GM19455 (cell line): ENCODE measurements at regions not wholly inside any gene's neighbourhood (a gene's known extent, or its start where the extent isn't known, plus 50 kb on each side); places are given as distances from the start of the nearest gene placed in this dataset.

ENCODE experiments used
- ATAC-seq: cut with Tn5 transposase; IDR thresholded peaks from one replicate; pipeline ENCODE4 v1.9.1; 2021; ENCODE audit not compliant: unreplicated experiment

DNA sequence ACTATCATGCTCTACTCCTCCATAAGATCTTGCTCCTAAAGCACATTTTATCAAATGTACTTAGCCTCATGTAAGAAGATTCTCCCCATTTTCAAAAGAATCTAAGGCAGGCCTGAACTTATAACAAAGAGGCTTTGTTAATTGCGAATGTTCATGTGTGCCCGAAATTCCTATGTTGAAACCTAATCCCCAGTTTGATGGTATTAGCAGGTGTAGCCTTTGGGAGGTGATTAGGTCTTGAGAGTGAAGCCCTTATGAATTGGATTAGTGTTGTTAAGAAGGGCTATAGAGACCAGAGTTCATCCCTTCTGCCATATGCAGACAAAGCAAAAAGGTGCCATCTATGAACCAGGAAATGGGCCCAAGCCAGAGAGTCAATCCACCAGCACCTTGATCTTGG lies 234.5 kb downstream of the PAX3 start:
- no peak for ATAC-seq

GRCh38 chr2:222058819-222059445 lies 239.9 kb downstream of the PAX3 start:
- no peak for ATAC-seq

DNA sequence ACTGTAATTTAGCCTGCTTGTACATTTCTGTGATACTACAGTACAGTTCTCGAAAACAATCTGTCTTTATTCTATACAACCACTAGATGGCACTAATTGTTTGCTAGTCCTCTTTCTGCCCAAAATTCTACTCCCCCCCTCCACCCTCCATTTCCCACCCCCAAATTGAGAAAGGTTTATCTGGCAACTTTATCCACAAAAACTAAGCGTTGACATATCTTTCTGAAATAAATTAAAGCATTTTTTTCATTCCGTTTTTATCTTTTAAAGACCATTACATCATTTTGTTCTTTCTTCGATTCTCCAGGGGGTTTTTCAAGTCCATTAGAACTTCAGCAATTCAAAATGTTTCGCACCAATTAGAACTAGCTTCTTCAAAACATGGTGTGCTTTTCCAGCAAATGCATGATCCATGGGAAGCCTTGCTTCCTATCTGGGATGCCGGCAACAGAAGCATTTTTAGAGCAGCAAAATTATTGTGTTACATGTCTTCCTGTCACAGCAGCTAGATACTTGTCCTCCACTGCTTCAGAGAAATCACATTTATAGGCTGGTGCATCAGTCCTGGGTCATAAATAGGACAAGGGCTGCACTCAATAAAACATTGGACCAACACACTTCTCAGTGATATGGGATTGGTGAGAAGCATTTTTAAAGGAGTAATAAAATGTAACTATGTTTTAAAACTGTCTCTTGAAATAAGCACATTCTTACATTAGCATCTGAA lies 241.3 kb downstream of the PAX3 start:
- no peak for ATAC-seq

DNA sequence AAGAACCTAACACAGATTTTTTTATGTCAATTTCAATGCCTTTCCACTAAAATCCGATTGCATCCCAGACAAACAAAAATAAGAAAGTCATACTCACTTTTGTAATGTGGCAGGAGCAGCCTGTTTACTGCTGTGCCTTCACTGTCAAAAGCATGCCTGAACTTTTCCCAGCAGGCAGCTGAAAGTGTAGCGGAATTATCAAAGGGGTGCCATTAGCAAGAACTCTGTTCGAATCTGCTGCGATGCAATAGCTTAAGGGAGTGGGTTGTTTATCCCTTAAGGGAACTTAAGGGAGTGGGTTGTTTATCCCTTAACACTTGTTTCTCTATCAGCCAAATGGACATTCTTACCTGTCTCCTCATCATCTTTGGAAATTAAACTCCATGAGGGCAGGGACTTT lies 243.5 kb downstream of the PAX3 start:
- no peak for ATAC-seq

DNA sequence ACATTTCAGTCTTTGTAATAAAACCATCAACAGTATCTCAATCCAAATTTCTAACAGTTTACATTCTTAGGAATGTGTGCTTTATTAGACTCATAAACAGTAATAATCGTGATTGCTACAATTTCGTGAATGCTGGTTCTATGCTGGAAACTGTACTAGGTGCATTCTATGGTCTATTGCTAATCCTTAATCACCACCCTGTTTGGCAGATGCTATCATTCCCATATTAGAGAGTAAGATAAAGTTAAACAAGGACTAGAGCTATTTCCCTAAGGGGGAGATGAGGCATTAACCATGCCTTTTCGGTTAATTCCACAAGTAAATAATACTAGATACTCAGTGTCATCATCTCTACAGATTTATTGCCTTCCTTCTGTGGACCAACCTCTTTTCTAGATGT lies 244.0 kb downstream of the PAX3 start:
- ATAC-seq: no peak

GRCh38 chr2:222052934-222053367 lies 245.8 kb downstream of the PAX3 start:
- peak; percentile 54 for ATAC-seq

DNA sequence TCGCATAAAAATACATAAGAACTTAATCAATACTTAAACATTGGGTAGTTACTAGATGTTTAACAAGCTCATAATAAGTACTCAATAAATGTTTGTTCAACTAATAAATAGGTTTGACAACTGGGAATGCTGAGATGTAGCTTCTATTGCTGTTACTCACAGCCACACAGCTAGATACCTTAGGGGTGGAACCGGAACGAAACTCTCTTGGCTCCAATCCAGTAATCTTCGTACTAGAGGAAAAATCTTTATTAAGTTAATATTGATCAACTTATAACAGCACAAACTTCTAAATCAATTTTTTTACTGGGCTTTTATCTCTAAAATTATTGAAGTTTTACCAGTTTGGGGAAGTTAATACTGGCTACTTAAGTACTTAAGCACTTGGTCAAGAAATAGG lies 247.8 kb downstream of the PAX3 start:
- no peak for ATAC-seq

- ATAC-seq: no peak
Observed at GRCh38 chr2:222049946-222050345, 248.9 kb downstream of the PAX3 start.

DNA sequence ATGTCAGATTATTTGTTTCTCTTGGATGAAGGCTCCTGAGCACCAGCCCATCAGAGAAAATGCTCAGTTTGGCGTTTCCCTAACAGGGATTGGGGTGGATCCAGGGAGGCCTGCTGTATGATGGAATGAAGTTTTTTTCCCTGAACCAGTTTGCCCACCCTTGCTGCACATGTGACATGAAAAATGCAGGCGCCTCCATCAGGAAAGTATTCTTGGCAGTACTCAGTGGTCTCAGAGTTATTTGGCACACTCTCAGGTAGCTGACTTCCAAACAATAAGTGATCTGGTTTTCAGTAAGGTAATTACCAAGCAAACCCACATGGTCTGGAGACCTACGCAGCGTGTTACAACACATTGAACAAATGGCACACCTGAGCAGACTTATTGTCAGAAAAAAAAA lies 254.9 kb downstream of the PAX3 start:
- ATAC-seq: no peak

- ATAC-seq: no peak
Observed at GRCh38 chr2:222042666-222043065, 256.1 kb downstream of the PAX3 start.

DNA sequence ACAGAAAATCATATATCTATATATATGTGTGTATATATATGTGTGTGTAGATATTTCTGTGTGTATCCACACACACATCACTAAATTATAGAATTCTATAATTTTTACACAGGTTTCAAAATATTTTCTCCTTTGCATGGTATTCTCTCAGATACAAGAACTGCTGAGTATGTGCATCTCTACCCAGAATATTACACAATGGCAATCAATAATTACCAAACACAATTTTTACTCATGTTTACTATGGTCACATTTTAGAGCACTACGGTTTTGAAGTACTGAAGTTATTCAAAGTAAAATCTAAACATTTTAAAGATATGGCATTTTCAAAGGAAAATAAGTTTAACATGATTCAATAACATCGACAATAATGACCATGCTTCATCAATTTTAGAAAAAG lies 258.5 kb downstream of the PAX3 start:
- no peak for ATAC-seq

GRCh38 chr2:222039821-222040220 lies 259.0 kb downstream of the PAX3 start:
- no peak for ATAC-seq

- no peak for ATAC-seq
Observed at GRCh38 chr2:222038067-222038802, 260.6 kb downstream of the PAX3 start.

- ATAC-seq: no peak
Observed at GRCh38 chr2:222037211-222037610, 261.6 kb downstream of the PAX3 start.

DNA sequence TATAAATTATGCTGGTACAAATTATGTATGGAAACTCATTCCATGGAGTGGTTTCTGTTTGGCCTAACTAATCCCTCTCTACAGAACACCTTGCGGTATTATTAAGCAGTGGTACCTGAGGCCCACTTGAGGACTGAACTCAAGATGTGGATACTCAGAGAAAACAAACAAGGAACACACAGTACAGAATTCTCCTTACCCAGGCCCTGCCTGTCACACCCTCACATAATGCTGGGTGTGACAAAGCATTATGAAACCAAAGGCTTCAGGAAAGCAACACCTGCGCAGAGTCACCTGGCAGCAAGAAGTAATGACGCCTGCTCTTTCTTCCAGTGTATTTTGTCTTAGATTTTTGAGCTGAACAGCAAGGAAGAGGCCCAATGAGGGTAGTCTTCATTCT lies 264.7 kb downstream of the PAX3 start:
- no peak for ATAC-seq

- ATAC-seq: no peak
Observed at GRCh38 chr2:222033541-222033940, 265.3 kb downstream of the PAX3 start.

DNA sequence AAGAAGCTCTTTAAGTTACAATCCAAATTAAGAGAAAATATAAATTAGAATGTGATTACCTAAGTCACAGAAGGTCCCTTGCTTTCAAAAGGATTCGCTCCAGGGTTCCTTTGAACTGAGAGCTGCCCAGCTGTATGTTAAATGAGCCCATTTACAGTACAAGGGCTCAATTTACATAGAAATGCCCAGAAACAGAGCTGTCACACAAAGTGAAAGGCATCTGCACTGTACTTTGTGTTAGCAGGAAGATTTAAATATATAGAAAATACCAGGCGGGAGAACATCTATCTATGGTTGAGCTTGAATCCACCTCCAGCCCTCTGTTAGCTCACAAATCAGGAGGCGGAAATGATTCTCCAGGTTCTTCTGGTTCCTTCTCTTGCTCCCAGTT lies 272.9 kb downstream of the PAX3 start:
- no peak for ATAC-seq

GRCh38 chr2:222024932-222025880 lies 273.6 kb downstream of the PAX3 start:
- no peak for ATAC-seq

DNA sequence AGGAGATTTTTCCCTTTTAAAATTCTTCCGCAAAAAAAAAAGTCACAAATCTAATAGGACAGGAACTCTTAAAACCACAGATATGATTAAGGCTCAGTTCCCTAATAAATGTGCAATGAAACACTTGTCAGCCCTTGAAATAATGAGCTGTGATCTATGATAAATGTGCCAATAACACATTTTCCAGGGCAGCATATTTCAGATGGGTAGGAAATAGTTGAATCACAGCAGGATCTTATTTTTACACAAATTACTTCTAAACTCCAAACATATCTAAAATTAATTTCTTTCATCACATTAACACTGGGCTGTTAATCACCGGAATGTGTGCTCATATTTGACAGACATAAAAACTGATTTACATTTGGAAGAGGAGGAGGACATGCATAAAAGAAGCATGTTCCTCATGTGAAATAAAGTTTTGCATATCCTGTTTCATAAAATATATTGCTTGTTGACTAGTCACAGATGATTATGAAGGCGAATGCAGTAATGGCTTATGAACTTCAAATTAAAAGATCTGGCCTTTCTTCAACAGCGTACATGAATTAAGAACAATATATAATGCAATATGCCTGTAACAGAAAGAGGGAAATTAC lies 281.4 kb downstream of the PAX3 start:
- no peak for ATAC-seq

- no peak for ATAC-seq
Observed at GRCh38 chr2:222013889-222014288, 284.9 kb downstream of the PAX3 start.

- ATAC-seq: no peak
Observed at GRCh38 chr2:222000326-222000725, 298.5 kb downstream of the PAX3 start.
